Left lung (tissue), 4 donors: ENCODE measurements at regions not wholly inside any gene's neighbourhood (a gene's known extent, or its start where the extent isn't known, plus 50 kb on each side); places are given as distances from the start of the nearest gene placed in this dataset.
"Not testable (repeated sequence)": the region's sequence is repeated elsewhere in the genome, so short reads cannot be mapped to it uniquely, and the experiment has no call there.

Source experiments
- ATAC-seq: fragments of 200-7000 bp; cut with Tn5 transposase; one replicate; pipeline ENCODE4 v1.9.1; 2020; ENCODE audit warnings: moderate library complexity
- DNase-seq, 4 donors: peaks; one replicate each; pipeline ENCODE4 v3.0.0-alpha.2; 2013 to 2020
- H3K27ac ChIP-seq, 2 donors: fragments of 200-600 bp; sonication (generic) in 1 of 2; one replicate each; pipeline versions ENCODE4 v1.5.0 to v1.8.0; 2020 to 2021
- H3K27me3 ChIP-seq, 2 donors: fragments of 200-600 bp; sonication (generic) in 1 of 2; one replicate each; pipeline versions ENCODE4 v1.5.0 to v1.8.0; 2020 to 2021
- H3K36me3 ChIP-seq, 2 donors: fragments of 200-600 bp; sonication (generic) in 1 of 2; one replicate each; pipeline versions ENCODE4 v1.5.0 to v1.8.0; 2020 to 2021
- H3K4me1 ChIP-seq, 2 donors: fragments of 200-600 bp; one replicate each; pipeline ENCODE4 v1.8.0; 2021
- H3K4me3 ChIP-seq, 2 donors: fragments of 200-600 bp; sonication (generic) in 1 of 2; one replicate each; pipeline versions ENCODE4 v1.5.0 to v1.8.0; 2020 to 2021; ENCODE audit warnings: mild to moderate bottlenecking in 1 of 2
- H3K9me3 ChIP-seq, 2 donors: fragments of 200-600 bp; sonication (generic) in 1 of 2; one replicate each; pipeline versions ENCODE4 v1.5.0 to v1.8.0; 2020 to 2021
- CTCF ChIP-seq, 2 donors: fragments of 200-600 bp; sonication (generic) in 1 of 2; IDR thresholded peaks; one replicate each; pipeline versions ENCODE4 v1.5.0 to v1.8.0; 2021; ENCODE audit warnings: antibody characterized with exemption in 2 of 2
- intact Hi-C, 2 donors: fragments of 100-400 bp; cut with DNase I; formaldehyde crosslinking; loops; one replicate each; pipeline versions ENCODE4 v1.11.2 to v1.14.2; 2022
- donor health status: DM: no; HTN: yes; CAD: no.
- donor health status: DM: no; HTN: no; CAD: no.

- no peaks in the 10 kb centered on the region for H3K27me3 ChIP-seq
- no peak overlapping the region for H3K27ac ChIP-seq
- no peak for ATAC-seq
- H3K9me3 ChIP-seq, result peaks cover 0 to 74% of the 10 kb centered on the region in 2 donors
- intact Hi-C loops, result no loop called here
- H3K4me3 ChIP-seq, result no peak overlapping the region
- TF ChIP-seq CTCF (IDR thresholded peaks at IDR 0.05), result no peak
- DNase-seq, result no peak
- no peaks in the 10 kb centered on the region for H3K4me1 ChIP-seq
- no peaks in the 10 kb centered on the region for H3K36me3 ChIP-seq
Measured at GRCh38 chr3:110946810-110947209, 124.8 kb upstream of the NECTIN3 start.

GRCh38 chr3:110949194-110949593, 122.4 kb upstream of the NECTIN3 start:
- intact Hi-C loops, H3K27me3 ChIP-seq, H3K4me1 ChIP-seq, H3K36me3 ChIP-seq, H3K27ac ChIP-seq, H3K4me3 ChIP-seq, DNase-seq, ATAC-seq: not testable (repeated sequence)
- peaks cover 0 to 74% of the 10 kb centered on the region in 2 donors for H3K9me3 ChIP-seq

GRCh38 chr3:110955301-110955880, 116.2 kb upstream of the NECTIN3 start:
- no peak overlapping the region for H3K27ac ChIP-seq
- DNase-seq, result no peak

GRCh38 chr3:110956081-110956480, 115.5 kb upstream of the NECTIN3 start:
- H3K4me1 ChIP-seq, result no peaks in the 10 kb centered on the region
- ATAC-seq (no peak), DNase-seq (no peak)
- intact Hi-C loops, result no loop called here
- no peak overlapping the region for H3K4me3 ChIP-seq
- TF ChIP-seq CTCF (IDR thresholded peaks at IDR 0.05), result no peak
- no peaks in the 10 kb centered on the region for H3K27me3 ChIP-seq
- H3K27ac ChIP-seq, result no peak overlapping the region
- no peaks in the 10 kb centered on the region for H3K36me3 ChIP-seq
- H3K9me3 ChIP-seq, result peaks cover 0 to 8% of the 10 kb centered on the region in 2 donors

More at GRCh38 chr3:110955301-110955880, 116.2 kb upstream of the NECTIN3 start:
- no peak overlapping the region for H3K4me3 ChIP-seq
- no peak for ATAC-seq
- no peaks in the 10 kb centered on the region for H3K27me3 ChIP-seq
- no peak for TF ChIP-seq CTCF (IDR thresholded peaks at IDR 0.05)
- no peaks in the 10 kb centered on the region for H3K36me3 ChIP-seq
- H3K9me3 ChIP-seq, result peaks cover 0 to 15% of the 10 kb centered on the region in 2 donors
- intact Hi-C loops, result no loop called here
- no peaks in the 10 kb centered on the region for H3K4me1 ChIP-seq

- no peak overlapping the region for H3K4me3 ChIP-seq
- no peaks in the 10 kb centered on the region for H3K4me1 ChIP-seq
- no peak for TF ChIP-seq CTCF (IDR thresholded peaks at IDR 0.05)
- no peaks in the 10 kb centered on the region for H3K27me3 ChIP-seq
- intact Hi-C loops, result no loop called here
- DNase-seq, result no peak
- H3K27ac ChIP-seq, result no peak overlapping the region
- H3K36me3 ChIP-seq, result no peaks in the 10 kb centered on the region
- peaks cover 0 to 2% of the 10 kb centered on the region in 2 donors for H3K9me3 ChIP-seq
- no peak for ATAC-seq
Measured at GRCh38 chr3:110957247-110958025, 114.2 kb upstream of the NECTIN3 start.
